OCI-LY7 (cell line): ENCODE measurements at regions not wholly inside any gene's neighbourhood (a gene's known extent, or its start where the extent isn't known, plus 50 kb on each side); places are given as distances from the start of the nearest gene placed in this dataset.
A peak's percentile ranks its signal among the peaks of the same experiment; 100 is the strongest.

Experiments used
- BruUV-seq: library from RNA; stranded (reverse); fragments of 400-500 nt; replicated peaks from 2 replicates; lab custom pipeline; 2021; lab: Mats Ljungman, UMichigan
- CTCF ChIA-PET: fragments of 300-600 bp; sonication (Branson Sonifier 250); formaldehyde crosslinking; loops from one replicate; lab custom pipeline; 2022; ENCODE audit warnings: antibody characterized with exemption; ENCODE audit not compliant: unreplicated experiment; lab: Charles Lee
- POLR2A ChIA-PET: fragments of 300-600 bp; sonication (Branson Sonifier 250); formaldehyde crosslinking; loops from one replicate; lab custom pipeline; 2022; ENCODE audit warnings: antibody characterized with exemption; lab: Charles Lee
- DNase-seq: peaks from one replicate; pipeline ENCODE4 v3.0.0-alpha.2; 2015; ENCODE audit warnings: low spot score
- H2AFZ ChIP-seq: fragments of 200-600 bp; sonication (generic), shearing (Covaris generic); 2 replicates; pipeline ENCODE4 v1.6.1; 2014; ENCODE audit warnings: mild to moderate bottlenecking, antibody characterized with exemption, low read length, moderate library complexity
- H3K27ac ChIP-seq: fragments of 200-600 bp; sonication (generic); 2 replicates; pipeline ENCODE4 v1.5.1; 2014; ENCODE audit warnings: mixed run types, low read depth, mild to moderate bottlenecking, moderate library complexity, low read length, inconsistent platforms; ENCODE audit not compliant: poor library complexity, severe bottlenecking
- H3K36me3 ChIP-seq: fragments of 200-600 bp; sonication (generic); 2 replicates; pipeline ENCODE4 v1.6.1; 2014; ENCODE audit warnings: mild to moderate bottlenecking, antibody characterized with exemption, low read length, moderate library complexity, mixed read lengths; ENCODE audit not compliant: insufficient read depth
- H3K4me1 ChIP-seq: fragments of 200-600 bp; sonication (generic); 2 replicates; pipeline ENCODE4 v1.5.1; 2014; ENCODE audit warnings: mild to moderate bottlenecking, low read length; ENCODE audit not compliant: insufficient read depth, poor library complexity, severe bottlenecking
- H3K4me2 ChIP-seq: fragments of 200-600 bp; sonication (generic); 2 replicates; pipeline ENCODE4 v1.6.1; 2014; ENCODE audit warnings: mild to moderate bottlenecking, low read length
- H3K4me3 ChIP-seq: fragments of 200-600 bp; sonication (generic); 2 replicates; pipeline ENCODE4 v1.5.1; 2014; ENCODE audit warnings: mild to moderate bottlenecking, low read depth, low read length; ENCODE audit not compliant: poor library complexity, severe bottlenecking
- H3K79me2 ChIP-seq: fragments of 200-600 bp; sonication (generic); 2 replicates; pipeline ENCODE4 v1.6.1; 2016; ENCODE audit warnings: low read depth, mild to moderate bottlenecking, low read length, moderate library complexity, mixed read lengths; ENCODE audit not compliant: insufficient read depth
- H3K9me2 ChIP-seq: fragments of 200-600 bp; sonication (generic); 2 replicates; pipeline ENCODE4 v1.6.1; 2016; ENCODE audit warnings: mild to moderate bottlenecking, low read length, mixed read lengths; ENCODE audit not compliant: insufficient read depth
- H3K9me3 ChIP-seq: fragments of 200-600 bp; sonication (generic); 2 replicates; pipeline ENCODE4 v1.6.1; 2014; ENCODE audit warnings: mild to moderate bottlenecking, mixed run types, low read length, mixed read lengths
- H4K20me1 ChIP-seq: fragments of 200-600 bp; sonication (generic); 2 replicates; pipeline ENCODE4 v1.6.1; 2014; ENCODE audit warnings: mild to moderate bottlenecking, antibody characterized with exemption, low read length, moderate library complexity, mixed read lengths; ENCODE audit not compliant: insufficient read depth
- EZH2phosphoT487 ChIP-seq: fragments of 200-600 bp; sonication (generic); IDR thresholded peaks from 2 replicates; pipeline ENCODE4 v1.6.1; 2018; ENCODE audit warnings: low read depth, borderline replicate concordance, mild to moderate bottlenecking, mixed run types, antibody characterized with exemption, low read length, moderate library complexity, mixed read lengths
- intact Hi-C: fragments of 100-400 bp; cut with micrococcal nuclease; formaldehyde crosslinking; loops from one replicate; pipeline ENCODE4 v1.10.0; 2022; ENCODE audit not compliant: unreplicated experiment
- TF ChIP-seq, protein P1 (sequence below): fragments of 200-600 bp; sonication (generic); conservative IDR thresholded peaks from 2 replicates; pipeline ENCODE4 v1.5.1; 2014; ENCODE audit warnings: mild to moderate bottlenecking, antibody characterized with exemption, low read length, moderate library complexity, mixed read lengths

DNA sequence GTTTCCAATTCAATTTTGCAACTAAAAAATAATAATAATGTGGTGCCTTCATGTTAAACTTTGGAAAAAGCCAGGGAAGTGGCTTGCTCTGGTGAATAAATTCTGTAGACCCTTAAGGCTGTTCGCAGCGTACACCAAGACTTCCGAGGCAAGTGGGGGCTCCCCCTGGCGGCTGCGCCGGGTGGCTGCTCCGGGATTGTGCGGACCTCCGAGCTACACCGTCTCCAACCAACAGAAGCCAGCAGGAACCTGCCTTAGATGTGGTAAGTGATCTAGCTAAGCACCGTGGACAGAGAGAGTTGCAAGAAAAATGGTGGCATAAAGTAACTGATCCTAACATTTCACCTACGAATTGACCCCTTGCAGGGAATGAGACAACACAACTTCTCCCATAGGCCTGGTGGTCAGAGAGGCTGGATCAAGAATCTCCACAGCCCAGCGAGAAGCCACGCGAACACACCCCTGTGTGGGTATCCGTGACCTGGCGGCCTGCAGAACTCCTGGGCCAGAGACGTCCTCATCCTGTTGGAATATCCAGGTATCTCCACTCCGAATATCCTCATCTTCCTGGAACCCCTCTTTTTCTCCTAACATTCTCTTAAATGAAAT is 69.6 kb downstream of the TBXT start:
- no peaks in the 10 kb centered on the region for H3K36me3 ChIP-seq
- ChIA-PET CTCF (no interaction called here), POLR2A (interaction anchor here (0.7 to 0.8 kb wide), 2 partner anchors 9 to 88 kb away, joined by 4 to 5 read pairs; no protein-coding TSS in a partner anchor)
- no peak overlapping the region for H3K27ac ChIP-seq
- TF ChIP-seq EZH2phosphoT487 = no peak
- TF ChIP-seq, protein P1, sequence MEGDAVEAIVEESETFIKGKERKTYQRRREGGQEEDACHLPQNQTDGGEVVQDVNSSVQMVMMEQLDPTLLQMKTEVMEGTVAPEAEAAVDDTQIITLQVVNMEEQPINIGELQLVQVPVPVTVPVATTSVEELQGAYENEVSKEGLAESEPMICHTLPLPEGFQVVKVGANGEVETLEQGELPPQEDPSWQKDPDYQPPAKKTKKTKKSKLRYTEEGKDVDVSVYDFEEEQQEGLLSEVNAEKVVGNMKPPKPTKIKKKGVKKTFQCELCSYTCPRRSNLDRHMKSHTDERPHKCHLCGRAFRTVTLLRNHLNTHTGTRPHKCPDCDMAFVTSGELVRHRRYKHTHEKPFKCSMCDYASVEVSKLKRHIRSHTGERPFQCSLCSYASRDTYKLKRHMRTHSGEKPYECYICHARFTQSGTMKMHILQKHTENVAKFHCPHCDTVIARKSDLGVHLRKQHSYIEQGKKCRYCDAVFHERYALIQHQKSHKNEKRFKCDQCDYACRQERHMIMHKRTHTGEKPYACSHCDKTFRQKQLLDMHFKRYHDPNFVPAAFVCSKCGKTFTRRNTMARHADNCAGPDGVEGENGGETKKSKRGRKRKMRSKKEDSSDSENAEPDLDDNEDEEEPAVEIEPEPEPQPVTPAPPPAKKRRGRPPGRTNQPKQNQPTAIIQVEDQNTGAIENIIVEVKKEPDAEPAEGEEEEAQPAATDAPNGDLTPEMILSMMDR = peak; percentile 62
- H2AFZ ChIP-seq = no peak overlapping the region
- no peaks in the 10 kb centered on the region for H3K4me1 ChIP-seq
- H3K4me3 ChIP-seq = no peak overlapping the region
- no peak overlapping the region for H3K4me2 ChIP-seq
- H3K9me2 ChIP-seq = no peaks in the 10 kb centered on the region
- peaks cover 19% of the 10 kb centered on the region; the same call in 1 of the 2 replicates for H3K9me3 ChIP-seq
- intact Hi-C loops = no loop called here
- no TSS peak for BruUV-seq
- H4K20me1 ChIP-seq = no peaks in the 10 kb centered on the region
- H3K79me2 ChIP-seq = no peaks in the 10 kb centered on the region
- DNase-seq = no peak

- Histone ChIP-seq H2AFZ (no peak overlapping the region), H3K79me2 (no peaks in the 10 kb centered on the region), H3K4me2 (no peak overlapping the region), H3K36me3 (no peaks in the 10 kb centered on the region), H4K20me1 (no peaks in the 10 kb centered on the region; the same call in 1 of the 2 replicates), H3K9me2 (no peaks in the 10 kb centered on the region), H3K9me3 (no peaks in the 10 kb centered on the region), H3K27ac (no peak overlapping the region), H3K4me3 (no peak overlapping the region), H3K4me1 (no peaks in the 10 kb centered on the region)
- ChIA-PET CTCF (no interaction called here), POLR2A (no interaction called here)
- no TSS peak for BruUV-seq
- intact Hi-C loops = no loop called here
- no peak for DNase-seq
- TF ChIP-seq EZH2phosphoT487 = no peak
- TF ChIP-seq, protein P1 = no peak
These were observed 79.8 kb downstream of the TBXT start for GRCh38 chr6:166087852-166088251.

GRCh38 chr6:166087246-166087645 is 80.4 kb downstream of the TBXT start:
- H3K4me3 ChIP-seq = no peak overlapping the region
- H3K4me2 ChIP-seq = no peak overlapping the region
- no peak for TF ChIP-seq EZH2phosphoT487
- TF ChIP-seq, protein P1 = no peak
- H3K27ac ChIP-seq = no peak overlapping the region
- intact Hi-C loops = no loop called here
- H3K9me2 ChIP-seq = no peaks in the 10 kb centered on the region
- H3K4me1 ChIP-seq = no peaks in the 10 kb centered on the region
- H3K79me2 ChIP-seq = no peaks in the 10 kb centered on the region
- DNase-seq = no peak
- H3K36me3 ChIP-seq = no peaks in the 10 kb centered on the region
- H3K9me3 ChIP-seq = no peaks in the 10 kb centered on the region
- no peak overlapping the region for H2AFZ ChIP-seq
- H4K20me1 ChIP-seq = no peaks in the 10 kb centered on the region; the same call in 1 of the 2 replicates
- BruUV-seq = no TSS peak
- CTCF ChIA-PET = no interaction called here
- POLR2A ChIA-PET = no interaction called here
